ENCODE measurements at regions not wholly inside any gene's neighbourhood (a gene's known extent, or its start where the extent isn't known, plus 50 kb on each side); places are given as distances from the start of the nearest gene placed in this dataset.

DNA sequence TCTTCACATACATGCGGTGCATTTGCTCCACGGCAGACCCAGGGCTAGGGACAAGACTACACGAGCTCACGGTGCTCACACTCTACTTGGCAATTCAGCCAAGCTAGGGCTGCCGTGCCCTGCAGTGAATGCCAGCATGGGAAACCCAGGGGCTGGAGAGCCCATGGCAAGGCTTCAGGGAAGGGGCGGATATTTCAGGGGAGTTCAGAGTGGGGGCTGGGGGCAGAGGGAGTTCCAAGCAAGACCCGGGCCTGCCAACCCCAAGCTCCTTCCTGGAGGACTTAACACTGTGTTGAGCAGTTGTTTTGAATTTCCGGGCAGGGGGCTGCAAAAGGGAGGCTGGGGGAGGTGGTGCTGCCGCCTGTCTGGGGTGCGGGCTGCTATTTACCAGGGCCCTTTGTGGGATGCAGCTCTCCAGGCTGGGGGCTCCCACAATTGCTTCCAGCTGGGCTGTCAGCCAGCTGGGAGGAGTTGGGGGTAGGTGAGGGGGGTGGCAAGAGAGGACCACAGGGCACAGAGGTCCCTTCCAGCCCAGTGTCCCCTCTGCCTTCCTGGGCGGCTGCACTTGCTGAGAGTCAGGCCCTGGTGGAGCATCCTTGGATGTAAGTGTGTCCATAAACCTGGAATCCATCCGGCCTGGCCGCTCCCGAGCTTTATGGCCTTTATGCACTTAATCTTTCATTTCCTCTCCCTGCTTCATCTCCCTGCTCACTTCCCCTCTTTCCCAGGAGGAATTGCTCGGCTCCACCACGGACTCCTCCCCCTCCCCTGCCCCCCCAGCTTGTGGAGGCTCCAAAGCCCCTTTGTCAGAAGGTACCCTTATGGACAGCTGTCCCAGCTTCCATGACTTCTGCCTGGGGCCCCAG lies 55.8 kb upstream of the SSBP3 start:
- FAIRE-seq, result no peak
- Histone ChIP-seq H3K4me2 (ENCODE audit: low read length) (no peak overlapping the region), H3K4me3 (ENCODE audit: insufficient read depth, low read depth, low read length) (no peak overlapping the region), H3K4me1 (ENCODE audit: insufficient read depth, low read length) (peaks cover 5% of the 10 kb centered on the region), H4K20me1 (ENCODE audit: insufficient read depth, low read length) (no peaks in the 10 kb centered on the region), H2AFZ (ENCODE audit: low read depth, low read length) (no peak overlapping the region), H3K9me3 (ENCODE audit: insufficient read depth, low read depth, low read length) (no peaks in the 10 kb centered on the region), H3K9ac (ENCODE audit: low read length) (no peak overlapping the region), H3K27me3 (ENCODE audit: insufficient read depth, low read length) (no peaks in the 10 kb centered on the region), H3K36me3 (ENCODE audit: insufficient read depth, low read length) (no peaks in the 10 kb centered on the region), H3K79me2 (ENCODE audit: insufficient read depth, low read length) (no peaks in the 10 kb centered on the region), H3K27ac (ENCODE audit: low read depth, low read length) (no peak overlapping the region)
- H3K36me3 Mint-ChIP-seq (ENCODE audit: low read depth, unreplicated experiment), result no peaks in the 10 kb centered on the region
- peaks cover 28% of the 10 kb centered on the region for H3K4me1 Mint-ChIP-seq (ENCODE audit: low read depth, unreplicated experiment)
- no peak for DNase-seq (ENCODE audit: low read depth)
- no peaks in the 10 kb centered on the region for H3K27me3 Mint-ChIP-seq (ENCODE audit: low read depth, unreplicated experiment)
- no peak overlapping the region for H3K27ac Mint-ChIP-seq (ENCODE audit: unreplicated experiment)
- TF ChIP-seq CTCF (IDR thresholded peaks at IDR 0.05; ENCODE audit: insufficient read depth, low read depth, low read length) (no peak), EZH2 (IDR thresholded peaks at IDR 0.05; ENCODE audit: insufficient read depth, low read length) (no peak)
- no peak overlapping the region for H3K4me3 Mint-ChIP-seq (ENCODE audit: unreplicated experiment)
- no peaks in the 10 kb centered on the region for H3K9me3 Mint-ChIP-seq (ENCODE audit: unreplicated experiment)

DNA sequence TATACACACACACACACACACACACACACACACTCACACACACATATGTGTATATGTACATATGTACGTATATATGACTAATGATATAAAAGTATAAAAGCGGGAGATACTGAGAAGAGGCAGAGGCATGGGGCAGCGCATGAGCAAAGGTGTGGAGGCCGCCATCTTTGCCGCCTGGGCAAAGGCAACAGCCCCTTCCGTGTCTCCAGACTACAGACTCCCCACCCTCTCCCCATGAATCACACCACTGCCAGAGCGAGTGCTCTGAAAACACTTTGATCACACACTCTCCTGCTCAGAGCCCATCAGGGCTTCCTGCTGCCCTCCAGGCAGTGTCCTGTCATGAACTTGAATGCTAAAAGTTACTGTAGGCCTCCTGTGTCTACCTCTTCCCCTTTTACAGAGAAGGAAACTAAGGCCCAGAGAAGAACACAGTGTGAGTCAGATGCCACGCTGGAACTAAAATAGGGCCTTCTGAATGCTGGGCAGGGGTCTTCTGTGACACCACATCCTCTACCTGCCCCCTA lies 54.7 kb upstream of the SSBP3 start:
- no peaks in the 10 kb centered on the region for H3K9me3 Mint-ChIP-seq (ENCODE audit: unreplicated experiment)
- no peaks in the 10 kb centered on the region for H3K36me3 Mint-ChIP-seq (ENCODE audit: low read depth, unreplicated experiment)
- Histone ChIP-seq H3K4me3 (ENCODE audit: insufficient read depth, low read depth, low read length) (no peak overlapping the region), H2AFZ (ENCODE audit: low read depth, low read length) (no peak overlapping the region), H3K4me2 (ENCODE audit: low read length) (no peak overlapping the region), H3K9ac (ENCODE audit: low read length) (no peak overlapping the region), H4K20me1 (ENCODE audit: insufficient read depth, low read length) (no peaks in the 10 kb centered on the region), H3K36me3 (ENCODE audit: insufficient read depth, low read length) (no peaks in the 10 kb centered on the region), H3K9me3 (ENCODE audit: insufficient read depth, low read depth, low read length) (no peaks in the 10 kb centered on the region), H3K27me3 (ENCODE audit: insufficient read depth, low read length) (no peaks in the 10 kb centered on the region), H3K79me2 (ENCODE audit: insufficient read depth, low read length) (no peaks in the 10 kb centered on the region), H3K27ac (ENCODE audit: low read depth, low read length) (no peak overlapping the region), H3K4me1 (ENCODE audit: insufficient read depth, low read length) (peaks cover 5% of the 10 kb centered on the region)
- no peak for TF ChIP-seq CTCF (IDR thresholded peaks at IDR 0.05; ENCODE audit: insufficient read depth, low read depth, low read length)
- TF ChIP-seq EZH2 (IDR thresholded peaks at IDR 0.05; ENCODE audit: insufficient read depth, low read length), result no peak
- H3K27me3 Mint-ChIP-seq (ENCODE audit: low read depth, unreplicated experiment), result no peaks in the 10 kb centered on the region
- H3K4me1 Mint-ChIP-seq (ENCODE audit: low read depth, unreplicated experiment), result peaks cover 28% of the 10 kb centered on the region
- H3K4me3 Mint-ChIP-seq (ENCODE audit: unreplicated experiment), result no peak overlapping the region
- FAIRE-seq (no peak), DNase-seq (ENCODE audit: low read depth) (no peak)
- H3K27ac Mint-ChIP-seq (ENCODE audit: unreplicated experiment), result no peak overlapping the region

- H3K79me2 ChIP-seq (ENCODE audit: insufficient read depth, low read length), result no peaks in the 10 kb centered on the region
- no peaks in the 10 kb centered on the region for H3K36me3 ChIP-seq (ENCODE audit: insufficient read depth, low read length)
- H3K4me2 ChIP-seq (ENCODE audit: low read length), result no peak overlapping the region
- no peak overlapping the region for H3K4me3 ChIP-seq (ENCODE audit: insufficient read depth, low read depth, low read length)
- no peak overlapping the region for H3K9ac ChIP-seq (ENCODE audit: low read length)
- no peaks in the 10 kb centered on the region for H3K27me3 ChIP-seq (ENCODE audit: insufficient read depth, low read length)
- no peak for FAIRE-seq
- TF ChIP-seq CTCF (IDR thresholded peaks at IDR 0.05; ENCODE audit: insufficient read depth, low read depth, low read length), result no peak
- TF ChIP-seq EZH2 (IDR thresholded peaks at IDR 0.05; ENCODE audit: insufficient read depth, low read length), result no peak
- H3K36me3 Mint-ChIP-seq (ENCODE audit: low read depth, unreplicated experiment), result no peaks in the 10 kb centered on the region
- H2AFZ ChIP-seq (ENCODE audit: low read depth, low read length), result no peak overlapping the region
- H3K4me3 Mint-ChIP-seq (ENCODE audit: unreplicated experiment), result no peak overlapping the region
- H3K27me3 Mint-ChIP-seq (ENCODE audit: low read depth, unreplicated experiment), result no peaks in the 10 kb centered on the region
- no peak for DNase-seq (ENCODE audit: low read depth)
- H3K9me3 Mint-ChIP-seq (ENCODE audit: unreplicated experiment), result no peaks in the 10 kb centered on the region
- no peak overlapping the region for H3K27ac ChIP-seq (ENCODE audit: low read depth, low read length)
- no peaks in the 10 kb centered on the region for H3K9me3 ChIP-seq (ENCODE audit: insufficient read depth, low read depth, low read length)
- H3K4me1 ChIP-seq (ENCODE audit: insufficient read depth, low read length), result peaks cover 5% of the 10 kb centered on the region
- no peaks in the 10 kb centered on the region for H4K20me1 ChIP-seq (ENCODE audit: insufficient read depth, low read length)
- H3K27ac Mint-ChIP-seq (ENCODE audit: unreplicated experiment), result no peak overlapping the region
- H3K4me1 Mint-ChIP-seq (ENCODE audit: low read depth, unreplicated experiment), result peaks cover 27% of the 10 kb centered on the region
Observed at GRCh38 chr1:54460351-54460750, 54.2 kb upstream of the SSBP3 start.

Data from astrocyte (in vitro differentiated cells and primary cell).